Neutrophil (primary cell): ENCODE measurements at regions not wholly inside any gene's neighbourhood (a gene's known extent, or its start where the extent isn't known, plus 50 kb on each side); places are given as distances from the start of the nearest gene placed in this dataset.

Experiments
- H3K27ac ChIP-seq: fragments of 200-600 bp; sonication (generic); 2 replicates; pipeline ENCODE4 v1.5.1; 2016; ENCODE audit warnings: mild to moderate bottlenecking, moderate library complexity
- H3K27me3 ChIP-seq: fragments of 200-600 bp; sonication (generic); 2 replicates; pipeline ENCODE4 v1.6.0; 2016; ENCODE audit warnings: mild to moderate bottlenecking
- H3K36me3 ChIP-seq: fragments of 200-600 bp; sonication (generic); 2 replicates; pipeline ENCODE4 v1.5.1; 2017
- H3K4me1 ChIP-seq, 2 experiments: fragments of 200-600 bp in 1 of 2; sonication (generic) in 1 of 2; 1 replicate in 1 of 2; 2 replicates in 1 of 2; pipeline versions ENCODE4 v1.5.1 to v1.6.1; 2013 to 2016; ENCODE audit warnings: low read depth in 1 of 2, low read length in 1 of 2, mild to moderate bottlenecking in 1 of 2, moderate library complexity in 1 of 2; ENCODE audit not compliant: control insufficient read depth in 1 of 2, insufficient read depth in 1 of 2
- H3K4me3 ChIP-seq, 2 experiments: fragments of 200-600 bp in 1 of 2; sonication (generic) in 1 of 2; 1 replicate in 1 of 2; 2 replicates in 1 of 2; pipeline ENCODE4 v1.5.1; 2013 to 2016; ENCODE audit warnings: low read depth in 1 of 2, low read length in 1 of 2, mild to moderate bottlenecking in 1 of 2, moderate library complexity in 1 of 2
- H3K9me3 ChIP-seq: fragments of 200-600 bp; sonication (generic); 2 replicates; pipeline ENCODE4 v1.5.1; 2016
- TF ChIP-seq, protein P1 (sequence below): fragments of 200-600 bp; sonication (generic); IDR thresholded peaks from 2 replicates; pipeline ENCODE4 v1.5.1; 2016; ENCODE audit warnings: antibody characterized with exemption

DNA sequence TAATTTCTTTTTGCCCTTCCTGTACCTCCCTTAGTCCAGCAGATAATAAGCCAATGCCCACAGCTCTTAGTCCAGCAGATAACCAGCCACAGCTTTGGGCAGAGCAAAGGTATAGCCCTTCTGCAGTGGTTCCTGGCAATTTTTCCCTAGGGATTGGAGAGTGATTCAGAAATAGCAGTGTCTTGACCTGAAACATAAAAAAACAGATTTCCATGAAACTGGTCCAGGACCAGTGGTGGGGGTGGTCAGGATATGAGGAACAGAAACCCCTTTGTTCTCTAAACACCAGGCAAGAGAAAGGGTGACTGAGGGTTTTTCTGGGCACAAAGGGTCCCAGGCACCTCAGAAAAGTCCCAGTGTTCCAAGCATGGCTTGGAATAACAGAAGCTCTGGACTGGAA is 103.4 kb downstream of the ARRDC4 start:
- Histone ChIP-seq H3K36me3 (no peaks in the 10 kb centered on the region), H3K27me3 (no peaks in the 10 kb centered on the region), H3K4me3 (no peak overlapping the region), H3K9me3 (no peaks in the 10 kb centered on the region), H3K27ac (no peak overlapping the region), H3K4me1 (no peaks in the 10 kb centered on the region)
- TF ChIP-seq, protein P1, sequence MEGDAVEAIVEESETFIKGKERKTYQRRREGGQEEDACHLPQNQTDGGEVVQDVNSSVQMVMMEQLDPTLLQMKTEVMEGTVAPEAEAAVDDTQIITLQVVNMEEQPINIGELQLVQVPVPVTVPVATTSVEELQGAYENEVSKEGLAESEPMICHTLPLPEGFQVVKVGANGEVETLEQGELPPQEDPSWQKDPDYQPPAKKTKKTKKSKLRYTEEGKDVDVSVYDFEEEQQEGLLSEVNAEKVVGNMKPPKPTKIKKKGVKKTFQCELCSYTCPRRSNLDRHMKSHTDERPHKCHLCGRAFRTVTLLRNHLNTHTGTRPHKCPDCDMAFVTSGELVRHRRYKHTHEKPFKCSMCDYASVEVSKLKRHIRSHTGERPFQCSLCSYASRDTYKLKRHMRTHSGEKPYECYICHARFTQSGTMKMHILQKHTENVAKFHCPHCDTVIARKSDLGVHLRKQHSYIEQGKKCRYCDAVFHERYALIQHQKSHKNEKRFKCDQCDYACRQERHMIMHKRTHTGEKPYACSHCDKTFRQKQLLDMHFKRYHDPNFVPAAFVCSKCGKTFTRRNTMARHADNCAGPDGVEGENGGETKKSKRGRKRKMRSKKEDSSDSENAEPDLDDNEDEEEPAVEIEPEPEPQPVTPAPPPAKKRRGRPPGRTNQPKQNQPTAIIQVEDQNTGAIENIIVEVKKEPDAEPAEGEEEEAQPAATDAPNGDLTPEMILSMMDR: no peak

GRCh38 chr15:98067339-98067738 is 106.8 kb downstream of the ARRDC4 start:
- no peaks in the 10 kb centered on the region for H3K9me3 ChIP-seq
- no peak overlapping the region for H3K4me3 ChIP-seq
- TF ChIP-seq, protein P1: no peak
- no peak overlapping the region for H3K27ac ChIP-seq
- no peaks in the 10 kb centered on the region for H3K4me1 ChIP-seq
- H3K36me3 ChIP-seq: no peaks in the 10 kb centered on the region
- no peaks in the 10 kb centered on the region for H3K27me3 ChIP-seq

- TF ChIP-seq, protein P1: no peak
- Histone ChIP-seq H3K9me3 (no peaks in the 10 kb centered on the region), H3K4me3 (no peak overlapping the region), H3K4me1 (no peaks in the 10 kb centered on the region), H3K27me3 (no peaks in the 10 kb centered on the region), H3K27ac (no peak overlapping the region), H3K36me3 (no peaks in the 10 kb centered on the region)
These were observed 108.8 kb downstream of the ARRDC4 start for GRCh38 chr15:98069256-98069655.

GRCh38 chr15:98070137-98070536 is 109.6 kb downstream of the ARRDC4 start:
- TF ChIP-seq, protein P1: no peak
- H3K36me3 ChIP-seq: no peaks in the 10 kb centered on the region

DNA sequence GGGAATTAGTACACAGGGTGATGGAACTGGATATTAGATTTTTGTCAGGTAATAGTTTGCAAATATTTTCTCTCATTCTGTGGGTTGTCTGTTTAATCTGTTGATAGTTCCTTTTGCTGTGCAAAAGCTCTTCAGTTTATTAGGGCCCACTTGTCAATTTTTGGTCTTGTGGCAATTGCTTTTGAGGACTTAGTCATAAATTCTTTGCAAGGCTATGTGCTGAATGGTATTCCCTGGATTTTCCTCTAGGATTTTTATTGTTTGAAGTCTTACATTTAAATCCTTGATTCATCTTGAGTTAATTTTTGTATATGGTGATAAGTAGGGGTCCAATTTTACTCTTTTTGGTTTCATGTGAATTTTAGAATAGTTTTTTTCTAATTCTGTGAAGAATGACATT is 111.3 kb downstream of the ARRDC4 start:
- Histone ChIP-seq H3K4me3 (no peak overlapping the region), H3K9me3 (no peaks in the 10 kb centered on the region), H3K27ac (no peak overlapping the region), H3K27me3 (no peaks in the 10 kb centered on the region), H3K4me1 (peaks cover 5 to 9% of the 10 kb centered on the region in 2 experiments), H3K36me3 (no peaks in the 10 kb centered on the region)
- TF ChIP-seq, protein P1: no peak

More at GRCh38 chr15:98070137-98070536, 109.6 kb downstream of the ARRDC4 start:
- Histone ChIP-seq H3K9me3 (no peaks in the 10 kb centered on the region), H3K4me3 (no peak overlapping the region), H3K27me3 (no peaks in the 10 kb centered on the region), H3K4me1 (no peaks in the 10 kb centered on the region), H3K27ac (no peak overlapping the region)

- H3K36me3 ChIP-seq: no peaks in the 10 kb centered on the region
- H3K27ac ChIP-seq: no peak overlapping the region
- TF ChIP-seq, protein P1: no peak
- H3K4me1 ChIP-seq: peaks cover 5 to 14% of the 10 kb centered on the region in 2 experiments
- H3K9me3 ChIP-seq: no peaks in the 10 kb centered on the region
- H3K4me3 ChIP-seq: no peak overlapping the region
- no peaks in the 10 kb centered on the region for H3K27me3 ChIP-seq
These were observed 114.9 kb downstream of the ARRDC4 start for GRCh38 chr15:98075441-98075840.
